Cardiac muscle cell (in vitro differentiated cells and primary cell): ENCODE measurements at regions not wholly inside any gene's neighbourhood (a gene's known extent, or its start where the extent isn't known, plus 50 kb on each side); places are given as distances from the start of the nearest gene placed in this dataset.

ENCODE experiments used
- DNase-seq, 2 donors: peaks; one replicate each; pipeline versions ENCODE4 v3.0.0 to v3.0.0-alpha.2; 2010 to 2017; ENCODE audit warnings: low read depth in 1 of 2, low spot score in 1 of 2
- H3K27ac ChIP-seq: fragments of 200-600 bp; sonication (generic); 2 replicates; pipeline ENCODE4 v1.5.1; 2016
- H3K27me3 ChIP-seq: fragments of 200-600 bp; sonication (generic); 2 replicates; pipeline ENCODE4 v1.6.0; 2016; ENCODE audit warnings: control low read depth
- H3K36me3 ChIP-seq: fragments of 200-600 bp; sonication (generic); 2 replicates; pipeline ENCODE4 v1.5.1; 2016; ENCODE audit warnings: control low read depth
- H3K4me1 ChIP-seq: fragments of 200-600 bp; sonication (generic); 2 replicates; pipeline ENCODE4 v1.8.1; 2017; ENCODE audit warnings: low read depth, mild to moderate bottlenecking, mixed run types
- H3K4me3 ChIP-seq: fragments of 200-600 bp; sonication (generic); 2 replicates; pipeline ENCODE4 v1.5.1; 2016; ENCODE audit warnings: mild to moderate bottlenecking
- H3K9me3 ChIP-seq: fragments of 200-600 bp; sonication (generic); 2 replicates; pipeline ENCODE4 v1.5.1; 2017; ENCODE audit warnings: low read depth, mild to moderate bottlenecking, control low read depth
- CTCF ChIP-seq: IDR thresholded peaks from 2 replicates; pipeline ENCODE4 v1.5.1; 2012; ENCODE audit warnings: low read depth, mild to moderate bottlenecking, low read length

GRCh38 chr16:6031567-6031966 lies 934.0 kb upstream of the EEF2KMT start:
- peaks cover 9% of the 10 kb centered on the region for H3K27me3 ChIP-seq
- no peak overlapping the region for H3K4me3 ChIP-seq
- no peaks in the 10 kb centered on the region for H3K9me3 ChIP-seq
- TF ChIP-seq CTCF = no peak
- H3K4me1 ChIP-seq = no peaks in the 10 kb centered on the region
- no peak overlapping the region for H3K27ac ChIP-seq
- DNase-seq = no peak
- H3K36me3 ChIP-seq = no peaks in the 10 kb centered on the region

GRCh38 chr16:6031102-6031501 lies 933.5 kb upstream of the EEF2KMT start:
- Histone ChIP-seq H3K4me1 (no peaks in the 10 kb centered on the region), H3K27me3 (peaks cover 9% of the 10 kb centered on the region), H3K27ac (no peak overlapping the region), H3K4me3 (no peak overlapping the region), H3K9me3 (no peaks in the 10 kb centered on the region), H3K36me3 (no peaks in the 10 kb centered on the region)
- no peak for DNase-seq
- TF ChIP-seq CTCF = no peak

GRCh38 chr16:6027733-6028132 lies 930.1 kb upstream of the EEF2KMT start:
- TF ChIP-seq CTCF = no peak
- no peaks in the 10 kb centered on the region for H3K4me1 ChIP-seq
- no peak overlapping the region for H3K4me3 ChIP-seq
- H3K9me3 ChIP-seq = no peaks in the 10 kb centered on the region
- peaks cover 36% of the 10 kb centered on the region for H3K27me3 ChIP-seq
- no peaks in the 10 kb centered on the region for H3K36me3 ChIP-seq
- no peak overlapping the region for H3K27ac ChIP-seq
- DNase-seq = no peak

- Histone ChIP-seq H3K27me3 (peaks cover 79% of the 10 kb centered on the region), H3K4me3 (no peak overlapping the region), H3K9me3 (no peaks in the 10 kb centered on the region), H3K27ac (no peak overlapping the region), H3K4me1 (no peaks in the 10 kb centered on the region), H3K36me3 (no peaks in the 10 kb centered on the region)
- DNase-seq = no peak
- TF ChIP-seq CTCF = no peak
Observed at GRCh38 chr16:6023449-6023848, 925.9 kb upstream of the EEF2KMT start.

GRCh38 chr16:6021276-6021943 lies 923.8 kb upstream of the EEF2KMT start:
- no peak overlapping the region for H3K27ac ChIP-seq
- peaks cover 88% of the 10 kb centered on the region for H3K27me3 ChIP-seq

More at GRCh38 chr16:6021276-6021943, 923.8 kb upstream of the EEF2KMT start:
- no peak for TF ChIP-seq CTCF
- Histone ChIP-seq H3K36me3 (no peaks in the 10 kb centered on the region), H3K4me1 (no peaks in the 10 kb centered on the region), H3K4me3 (no peak overlapping the region), H3K9me3 (no peaks in the 10 kb centered on the region)
- DNase-seq = no peak
